ENCODE measurements at regions not wholly inside any gene's neighbourhood (a gene's known extent, or its start where the extent isn't known, plus 50 kb on each side); places are given as distances from the start of the nearest gene placed in this dataset.

GRCh38 chr20:41902346-41902745 is 284.2 kb upstream of the CHD6 start:
- peaks cover 3% of the 10 kb centered on the region; the same call in 1 of the 2 replicates for H3K27me3 ChIP-seq
- no peak overlapping the region for H3K4me3 ChIP-seq
- DNase-seq = no peak
- no peaks in the 10 kb centered on the region for H3K9me3 ChIP-seq
- no peaks in the 10 kb centered on the region for H3K36me3 ChIP-seq

GRCh38 chr20:41900201-41900691 is 282.1 kb upstream of the CHD6 start:
- DNase-seq = no peak
- Histone ChIP-seq H3K4me3 (no peak overlapping the region), H3K9me3 (no peaks in the 10 kb centered on the region), H3K27me3 (peaks cover 3% of the 10 kb centered on the region; the same call in 1 of the 2 replicates), H3K36me3 (no peaks in the 10 kb centered on the region)

- H3K4me3 ChIP-seq = no peak overlapping the region
- no peaks in the 10 kb centered on the region; the same call in 1 of the 2 replicates for H3K27me3 ChIP-seq
- H3K9me3 ChIP-seq = no peaks in the 10 kb centered on the region
- no peaks in the 10 kb centered on the region for H3K36me3 ChIP-seq
- DNase-seq = no peak
These were observed 279.5 kb upstream of the CHD6 start for GRCh38 chr20:41897708-41898107.

GRCh38 chr20:41895241-41896032 is 277.3 kb upstream of the CHD6 start:
- no peak for DNase-seq
- Histone ChIP-seq H3K4me3 (no peak overlapping the region), H3K27me3 (no peaks in the 10 kb centered on the region), H3K9me3 (no peaks in the 10 kb centered on the region), H3K36me3 (no peaks in the 10 kb centered on the region)

- DNase-seq = no peak
- Histone ChIP-seq H3K4me3 (no peak overlapping the region), H3K36me3 (no peaks in the 10 kb centered on the region), H3K27me3 (no peaks in the 10 kb centered on the region), H3K9me3 (no peaks in the 10 kb centered on the region)
These were observed 276.2 kb upstream of the CHD6 start for GRCh38 chr20:41894255-41894963.

GRCh38 chr20:41892031-41892430 is 273.9 kb upstream of the CHD6 start:
- Histone ChIP-seq H3K36me3 (no peaks in the 10 kb centered on the region), H3K27me3 (no peaks in the 10 kb centered on the region), H3K4me3 (no peak overlapping the region), H3K9me3 (no peaks in the 10 kb centered on the region)
- DNase-seq = no peak

GRCh38 chr20:41889844-41890224 is 271.7 kb upstream of the CHD6 start:
- no peaks in the 10 kb centered on the region for H3K9me3 ChIP-seq
- peak; percentile 12 for DNase-seq
- H3K4me3 ChIP-seq = no peak overlapping the region
- H3K36me3 ChIP-seq = no peaks in the 10 kb centered on the region
- no peaks in the 10 kb centered on the region for H3K27me3 ChIP-seq

- Histone ChIP-seq H3K27me3 (peaks cover 3% of the 10 kb centered on the region; the same call in 1 of the 2 replicates), H3K9me3 (no peaks in the 10 kb centered on the region), H3K4me3 (no peak overlapping the region), H3K36me3 (no peaks in the 10 kb centered on the region)
- no peak for DNase-seq
These were observed 271.1 kb upstream of the CHD6 start for GRCh38 chr20:41889126-41889843.

GRCh38 chr20:41888434-41888833 is 270.3 kb upstream of the CHD6 start:
- Histone ChIP-seq H3K4me3 (no peak overlapping the region), H3K36me3 (no peaks in the 10 kb centered on the region), H3K27me3 (peaks cover 3% of the 10 kb centered on the region; the same call in 1 of the 2 replicates), H3K9me3 (no peaks in the 10 kb centered on the region)
- no peak for DNase-seq

- no peaks in the 10 kb centered on the region for H3K36me3 ChIP-seq
- no peak overlapping the region for H3K4me3 ChIP-seq
- no peaks in the 10 kb centered on the region for H3K9me3 ChIP-seq
- peaks cover 3% of the 10 kb centered on the region; the same call in 1 of the 2 replicates for H3K27me3 ChIP-seq
- DNase-seq = no peak
These were observed 269.3 kb upstream of the CHD6 start for GRCh38 chr20:41887500-41887899.

- Histone ChIP-seq H3K36me3 (no peaks in the 10 kb centered on the region), H3K4me3 (no peak overlapping the region)
- DNase-seq = no peak
These were observed 263.4 kb upstream of the CHD6 start for GRCh38 chr20:41881466-41882046.

GRCh38 chr20:41879123-41879522 is 260.9 kb upstream of the CHD6 start:
- no peaks in the 10 kb centered on the region for H3K9me3 ChIP-seq
- no peaks in the 10 kb centered on the region for H3K36me3 ChIP-seq
- no peaks in the 10 kb centered on the region for H3K27me3 ChIP-seq
- DNase-seq = no peak
- no peak overlapping the region for H3K4me3 ChIP-seq

More at GRCh38 chr20:41881466-41882046, 263.4 kb upstream of the CHD6 start:
- H3K9me3 ChIP-seq = no peaks in the 10 kb centered on the region
- H3K27me3 ChIP-seq = peaks cover 3% of the 10 kb centered on the region; the same call in 1 of the 2 replicates

GRCh38 chr20:41877911-41878310 is 259.7 kb upstream of the CHD6 start:
- no peaks in the 10 kb centered on the region for H3K27me3 ChIP-seq
- H3K9me3 ChIP-seq = no peaks in the 10 kb centered on the region
- no peaks in the 10 kb centered on the region for H3K36me3 ChIP-seq
- DNase-seq = no peak
- H3K4me3 ChIP-seq = no peak overlapping the region

- H3K9me3 ChIP-seq = peaks cover under 1% of the 10 kb centered on the region; the same call in 1 of the 2 replicates
- no peaks in the 10 kb centered on the region for H3K36me3 ChIP-seq
- no peak overlapping the region for H3K4me3 ChIP-seq
- no peaks in the 10 kb centered on the region for H3K27me3 ChIP-seq
- no peak for DNase-seq
These were observed 256.5 kb upstream of the CHD6 start for GRCh38 chr20:41874658-41875057.

- no peak for DNase-seq
- Histone ChIP-seq H3K9me3 (peaks cover 4% of the 10 kb centered on the region), H3K4me3 (no peak overlapping the region), H3K27me3 (no peaks in the 10 kb centered on the region), H3K36me3 (no peaks in the 10 kb centered on the region)
These were observed 254.8 kb upstream of the CHD6 start for GRCh38 chr20:41872930-41873329.

GRCh38 chr20:41870869-41871462 is 252.8 kb upstream of the CHD6 start:
- DNase-seq = no peak
- Histone ChIP-seq H3K36me3 (no peaks in the 10 kb centered on the region), H3K9me3 (peaks cover 4% of the 10 kb centered on the region), H3K27me3 (no peaks in the 10 kb centered on the region; the same call in 1 of the 2 replicates), H3K4me3 (no peak overlapping the region)
